Right lobe of liver (tissue), 6 donors: ENCODE measurements at regions not wholly inside any gene's neighbourhood (a gene's known extent, or its start where the extent isn't known, plus 50 kb on each side); places are given as distances from the start of the nearest gene placed in this dataset.

Experiments used
- ATAC-seq, 4 donors: fragments of 200-7000 bp; cut with Tn5 transposase; one replicate each; pipeline ENCODE4 v1.9.1; 2020; ENCODE audit warnings: mild to moderate bottlenecking in 4 of 4, moderate library complexity in 4 of 4
- DNase-seq, 3 donors: peaks; one replicate each; pipeline ENCODE4 v3.0.0-alpha.2; 2020
- H3K27ac ChIP-seq, 3 donors: fragments of 200-600 bp; one replicate each; pipeline ENCODE4 v1.8.0; 2022
- H3K27me3 ChIP-seq, 2 donors: fragments of 200-600 bp; one replicate each; pipeline ENCODE4 v1.8.0; 2022
- H3K36me3 ChIP-seq, 4 donors: fragments of 200-600 bp; sonication (generic) in 1 of 4; one replicate each; pipeline versions ENCODE4 v1.5.1 to v1.8.0; 2017 to 2022; ENCODE audit warnings: control low read depth in 1 of 4
- H3K4me1 ChIP-seq, 4 donors: fragments of 200-600 bp; sonication (generic) in 1 of 4; one replicate each; pipeline versions ENCODE4 v1.5.1 to v1.8.0; 2017 to 2022; ENCODE audit warnings: control low read depth in 1 of 4
- H3K4me3 ChIP-seq, 3 donors: fragments of 200-600 bp; one replicate each; pipeline ENCODE4 v1.8.0; 2022
- H3K9me3 ChIP-seq, 4 donors: fragments of 200-600 bp; sonication (generic) in 1 of 4; one replicate each; pipeline versions ENCODE4 v1.5.1 to v1.8.0; 2017 to 2022; ENCODE audit warnings: control low read depth in 1 of 4
- POLR2A ChIP-seq: fragments of 450-650 bp; IDR thresholded peaks from one replicate; pipeline ENCODE4 v1.6.1; 2017; ENCODE audit warnings: antibody characterized with exemption, mild to moderate bottlenecking
- WGBS: methylation state at CpG from one replicate; pipeline ENCODE4 v1.1.6; 2018; ENCODE audit warnings: low coverage, low lambda C conversion rate; ENCODE audit not compliant: insufficient coverage; ENCODE audit errors: missing lambda C conversion rate; 5-methylcytosine and 5-hydroxymethylcytosine counted together
- intact Hi-C, 2 donors: fragments of 100-400 bp; cut with DNase I; formaldehyde crosslinking; loops; one replicate each; pipeline versions ENCODE4 v1.11.2 to v1.14.1; 2022
- TF ChIP-seq, protein P1 (sequence below), 4 donors: fragments of 200-600 bp in 3 of 4; fragments of 450-650 bp in 1 of 4; IDR thresholded peaks; one replicate each; pipeline versions ENCODE4 v1.5.1 to v1.8.0; 2016 to 2022; ENCODE audit warnings: antibody characterized with exemption in 4 of 4, mild to moderate bottlenecking in 2 of 4
- donor health status: DM: no; HTN: yes; CAD: no.
- donor health status: DM: no; HTN: no; CAD: no.
- donor health status: DM: no; HTN: no; CAD: no.
- donor health status: DM: no; HTN: yes; CAD: no.
- donor health status: DM: no; HTN: yes; CAD: no.

GRCh38 chr16:49932434-49932833 is 76.5 kb upstream of the ZNF423 start:
- no peaks in the 10 kb centered on the region for H3K4me1 ChIP-seq
- TF ChIP-seq, protein P1, sequence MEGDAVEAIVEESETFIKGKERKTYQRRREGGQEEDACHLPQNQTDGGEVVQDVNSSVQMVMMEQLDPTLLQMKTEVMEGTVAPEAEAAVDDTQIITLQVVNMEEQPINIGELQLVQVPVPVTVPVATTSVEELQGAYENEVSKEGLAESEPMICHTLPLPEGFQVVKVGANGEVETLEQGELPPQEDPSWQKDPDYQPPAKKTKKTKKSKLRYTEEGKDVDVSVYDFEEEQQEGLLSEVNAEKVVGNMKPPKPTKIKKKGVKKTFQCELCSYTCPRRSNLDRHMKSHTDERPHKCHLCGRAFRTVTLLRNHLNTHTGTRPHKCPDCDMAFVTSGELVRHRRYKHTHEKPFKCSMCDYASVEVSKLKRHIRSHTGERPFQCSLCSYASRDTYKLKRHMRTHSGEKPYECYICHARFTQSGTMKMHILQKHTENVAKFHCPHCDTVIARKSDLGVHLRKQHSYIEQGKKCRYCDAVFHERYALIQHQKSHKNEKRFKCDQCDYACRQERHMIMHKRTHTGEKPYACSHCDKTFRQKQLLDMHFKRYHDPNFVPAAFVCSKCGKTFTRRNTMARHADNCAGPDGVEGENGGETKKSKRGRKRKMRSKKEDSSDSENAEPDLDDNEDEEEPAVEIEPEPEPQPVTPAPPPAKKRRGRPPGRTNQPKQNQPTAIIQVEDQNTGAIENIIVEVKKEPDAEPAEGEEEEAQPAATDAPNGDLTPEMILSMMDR (IDR thresholded peaks at IDR 0.05) = no peak
- TF ChIP-seq POLR2A = no peak
- H3K4me3 ChIP-seq = no peak overlapping the region
- H3K27me3 ChIP-seq = no peaks in the 10 kb centered on the region
- intact Hi-C loops = no loop called here
- DNase-seq (no peak), ATAC-seq (no peak)
- H3K27ac ChIP-seq = no peak overlapping the region
- no peaks in the 10 kb centered on the region for H3K9me3 ChIP-seq
- WGBS = 51% methylated on average over 8 of the region's 8 CpGs
- H3K36me3 ChIP-seq = no peaks in the 10 kb centered on the region

- Histone ChIP-seq H3K36me3 (no peaks in the 10 kb centered on the region), H3K27me3 (no peaks in the 10 kb centered on the region), H3K27ac (no peak overlapping the region), H3K4me3 (no peak overlapping the region), H3K9me3 (no peaks in the 10 kb centered on the region), H3K4me1 (no peaks in the 10 kb centered on the region)
- ATAC-seq (no peak), DNase-seq (no peak)
- intact Hi-C loops = no loop called here
- TF ChIP-seq, protein P1 (IDR thresholded peaks at IDR 0.05) = no peak
- no peak for TF ChIP-seq POLR2A
- 28% methylated on average over 4 of the region's 4 CpGs for WGBS
Observed at GRCh38 chr16:49932946-49933345, 77.0 kb upstream of the ZNF423 start.

DNA sequence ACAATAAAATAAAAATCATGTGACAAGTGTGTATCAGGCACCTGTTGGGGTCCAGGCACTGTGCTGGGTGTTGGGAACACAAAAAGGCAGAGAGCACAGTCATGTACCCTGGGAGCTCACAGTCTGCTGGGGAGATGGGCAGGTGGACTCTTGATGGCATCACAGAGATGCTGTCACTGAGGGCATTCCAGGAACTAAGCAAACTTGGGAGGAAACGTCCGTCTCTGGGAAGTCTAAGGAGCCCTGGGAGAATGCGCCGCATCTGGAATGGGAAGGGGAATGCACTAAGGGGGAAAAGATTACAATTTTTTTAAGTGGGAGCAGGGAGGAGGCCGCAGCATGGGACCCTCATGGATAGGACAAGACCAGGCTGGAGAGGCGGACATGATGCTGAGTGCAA is 80.9 kb upstream of the ZNF423 start:
- H3K4me1 ChIP-seq = no peaks in the 10 kb centered on the region
- DNase-seq (no peak), ATAC-seq (no peak)
- no peaks in the 10 kb centered on the region for H3K36me3 ChIP-seq
- no peaks in the 10 kb centered on the region for H3K27me3 ChIP-seq
- intact Hi-C loops = no loop called here
- TF ChIP-seq, protein P1 (IDR thresholded peaks at IDR 0.05) = no peak
- TF ChIP-seq POLR2A = no peak
- 81% methylated on average over 6 of the region's 6 CpGs for WGBS
- no peak overlapping the region for H3K4me3 ChIP-seq
- H3K9me3 ChIP-seq = no peaks in the 10 kb centered on the region
- no peak overlapping the region for H3K27ac ChIP-seq

DNA sequence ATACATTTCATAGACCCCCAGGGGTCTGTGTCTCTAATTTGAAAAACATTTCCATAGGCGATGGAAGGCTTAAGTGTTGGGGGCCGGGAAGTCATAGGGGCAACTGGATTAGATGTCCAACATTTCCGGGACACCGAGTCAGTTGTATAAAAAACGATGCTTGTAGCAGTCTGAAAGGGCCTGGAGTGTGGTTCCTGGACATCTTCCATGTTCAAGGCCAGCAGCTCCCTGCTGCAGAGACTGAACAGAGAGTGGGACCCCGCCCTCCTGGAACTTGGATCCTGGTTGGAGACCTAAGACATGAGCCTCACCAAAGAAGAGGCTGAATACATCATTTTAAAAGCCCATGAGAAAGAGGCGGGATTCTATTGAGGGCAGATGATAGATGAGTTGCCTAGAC is 82.0 kb upstream of the ZNF423 start:
- H3K9me3 ChIP-seq = no peaks in the 10 kb centered on the region
- 83% methylated on average over 7 of the region's 7 CpGs for WGBS
- H3K36me3 ChIP-seq = no peaks in the 10 kb centered on the region
- no peak overlapping the region for H3K27ac ChIP-seq
- no peak for ATAC-seq
- no peak for TF ChIP-seq POLR2A
- TF ChIP-seq, protein P1 (IDR thresholded peaks at IDR 0.05) = no peak
- H3K4me3 ChIP-seq = no peak overlapping the region
- DNase-seq = peak in 1 of 3 donors; percentile 19
- intact Hi-C loops = no loop called here
- H3K27me3 ChIP-seq = no peaks in the 10 kb centered on the region
- no peaks in the 10 kb centered on the region for H3K4me1 ChIP-seq

GRCh38 chr16:49939495-49939894 is 83.6 kb upstream of the ZNF423 start:
- Histone ChIP-seq H3K4me3 (no peak overlapping the region), H3K36me3 (no peaks in the 10 kb centered on the region), H3K27ac (no peak overlapping the region), H3K27me3 (no peaks in the 10 kb centered on the region), H3K9me3 (no peaks in the 10 kb centered on the region), H3K4me1 (no peaks in the 10 kb centered on the region)
- TF ChIP-seq, protein P1 (IDR thresholded peaks at IDR 0.05) = no peak
- no peak for TF ChIP-seq POLR2A
- no peak for DNase-seq
- ATAC-seq = no peak
- intact Hi-C loops = no loop called here
- 63% methylated on average over 2 of the region's 2 CpGs for WGBS
